PC-9 (cell line): ENCODE measurements at regions not wholly inside any gene's neighbourhood (a gene's known extent, or its start where the extent isn't known, plus 50 kb on each side); places are given as distances from the start of the nearest gene placed in this dataset.

Source experiments
- BruUV-seq: library from RNA; stranded (reverse); fragments of 400-500 nt; replicated peaks from 2 replicates; lab custom pipeline; 2021; lab: Mats Ljungman, UMichigan
- CTCF ChIA-PET: fragments of 300-600 bp; sonication (Branson Sonifier 250); formaldehyde crosslinking; loops from one replicate; lab custom pipeline; 2022; ENCODE audit warnings: antibody characterized with exemption; lab: Charles Lee
- POLR2A ChIA-PET: fragments of 300-600 bp; sonication (Branson Sonifier 250); formaldehyde crosslinking; loops from one replicate; lab custom pipeline; 2022; ENCODE audit warnings: antibody characterized with exemption; ENCODE audit not compliant: unreplicated experiment; lab: Charles Lee
- DNase-seq, 2 experiments: peaks; one replicate each; pipeline versions ENCODE4 v3.0.0 to v3.0.0-alpha.2; 2015 to 2022; ENCODE audit warnings: mixed read lengths in 1 of 2
- H2AFZ ChIP-seq: fragments of 200-600 bp; sonication (generic); 2 replicates; pipeline ENCODE4 v1.8.1; 2017; ENCODE audit warnings: antibody characterized with exemption
- H3F3A ChIP-seq: fragments of 200-600 bp; sonication (generic); 2 replicates; pipeline ENCODE4 v1.8.1; 2017; ENCODE audit warnings: antibody characterized with exemption, mild to moderate bottlenecking, low read depth; ENCODE audit not compliant: insufficient read depth
- H3K27ac ChIP-seq: fragments of 200-600 bp; sonication (generic); 2 replicates; pipeline ENCODE4 v1.6.1; 2016; ENCODE audit warnings: mixed run types
- H3K27me3 ChIP-seq: fragments of 200-600 bp; sonication (generic); 2 replicates; pipeline ENCODE4 v1.6.1; 2016; ENCODE audit warnings: low read depth, mixed run types; ENCODE audit not compliant: insufficient read depth
- H3K36me3 ChIP-seq: fragments of 200-600 bp; sonication (generic); 2 replicates; pipeline ENCODE4 v1.6.1; 2016; ENCODE audit warnings: low read depth, mixed run types
- H3K4me1 ChIP-seq: fragments of 200-600 bp; sonication (generic); replicated peaks from 2 replicates; pipeline ENCODE4 v1.6.1; 2016; ENCODE audit warnings: mixed run types; ENCODE audit not compliant: insufficient read depth
- H3K4me2 ChIP-seq: fragments of 200-600 bp; sonication (generic); 2 replicates; pipeline ENCODE4 v1.6.1; 2017; ENCODE audit warnings: mixed run types
- H3K4me3 ChIP-seq: fragments of 200-600 bp; sonication (generic); 2 replicates; pipeline ENCODE4 v1.6.1; 2016; ENCODE audit warnings: mixed run types
- H3K79me2 ChIP-seq: fragments of 200-600 bp; sonication (generic); 2 replicates; pipeline ENCODE4 v1.6.1; 2017; ENCODE audit warnings: low read depth, mixed run types
- H3K9me2 ChIP-seq: fragments of 200-600 bp; sonication (generic); 2 replicates; pipeline ENCODE4 v1.8.1; 2017; ENCODE audit warnings: mild to moderate bottlenecking; ENCODE audit not compliant: insufficient read depth
- H3K9me3 ChIP-seq: fragments of 200-600 bp; sonication (generic); 2 replicates; pipeline ENCODE4 v1.8.1; 2016; ENCODE audit warnings: low read depth; ENCODE audit not compliant: insufficient read depth
- H4K20me1 ChIP-seq: fragments of 200-600 bp; sonication (generic); 2 replicates; pipeline ENCODE4 v1.8.1; 2017; ENCODE audit not compliant: insufficient read depth
- EZH2 ChIP-seq: fragments of 200-600 bp; sonication (generic); IDR thresholded peaks from 2 replicates; pipeline ENCODE4 v1.8.0; 2017; ENCODE audit warnings: antibody characterized with exemption, low read depth
- intact Hi-C: fragments of 100-400 bp; cut with micrococcal nuclease; formaldehyde crosslinking; loops from one replicate; pipeline ENCODE4 v1.10.0; 2022; ENCODE audit not compliant: unreplicated experiment
- TF ChIP-seq, protein P1 (sequence below): fragments of 200-600 bp; sonication (generic); conservative IDR thresholded peaks from 2 replicates; pipeline ENCODE4 v1.6.1; 2017; ENCODE audit warnings: mixed run types, antibody characterized with exemption, mild to moderate bottlenecking, moderate library complexity

GRCh38 chr5:114207615-114208014 is 154.3 kb upstream of the KCNN2 start:
- H3K4me3 ChIP-seq = no peak overlapping the region
- H3K4me2 ChIP-seq = no peak overlapping the region
- intact Hi-C loops = no loop called here
- POLR2A ChIA-PET = no interaction called here
- H3F3A ChIP-seq = no peaks in the 10 kb centered on the region
- DNase-seq = no peak
- no peak overlapping the region for H3K27ac ChIP-seq
- no peaks in the 10 kb centered on the region for H4K20me1 ChIP-seq
- BruUV-seq = no TSS peak
- H3K4me1 ChIP-seq = no peaks in the 10 kb centered on the region
- H3K9me3 ChIP-seq = no peaks in the 10 kb centered on the region
- no peaks in the 10 kb centered on the region for H3K36me3 ChIP-seq
- H2AFZ ChIP-seq = no peak overlapping the region
- no peaks in the 10 kb centered on the region for H3K9me2 ChIP-seq
- H3K79me2 ChIP-seq = no peaks in the 10 kb centered on the region
- CTCF ChIA-PET = no interaction called here
- TF ChIP-seq EZH2 = no peak
- TF ChIP-seq, protein P1, sequence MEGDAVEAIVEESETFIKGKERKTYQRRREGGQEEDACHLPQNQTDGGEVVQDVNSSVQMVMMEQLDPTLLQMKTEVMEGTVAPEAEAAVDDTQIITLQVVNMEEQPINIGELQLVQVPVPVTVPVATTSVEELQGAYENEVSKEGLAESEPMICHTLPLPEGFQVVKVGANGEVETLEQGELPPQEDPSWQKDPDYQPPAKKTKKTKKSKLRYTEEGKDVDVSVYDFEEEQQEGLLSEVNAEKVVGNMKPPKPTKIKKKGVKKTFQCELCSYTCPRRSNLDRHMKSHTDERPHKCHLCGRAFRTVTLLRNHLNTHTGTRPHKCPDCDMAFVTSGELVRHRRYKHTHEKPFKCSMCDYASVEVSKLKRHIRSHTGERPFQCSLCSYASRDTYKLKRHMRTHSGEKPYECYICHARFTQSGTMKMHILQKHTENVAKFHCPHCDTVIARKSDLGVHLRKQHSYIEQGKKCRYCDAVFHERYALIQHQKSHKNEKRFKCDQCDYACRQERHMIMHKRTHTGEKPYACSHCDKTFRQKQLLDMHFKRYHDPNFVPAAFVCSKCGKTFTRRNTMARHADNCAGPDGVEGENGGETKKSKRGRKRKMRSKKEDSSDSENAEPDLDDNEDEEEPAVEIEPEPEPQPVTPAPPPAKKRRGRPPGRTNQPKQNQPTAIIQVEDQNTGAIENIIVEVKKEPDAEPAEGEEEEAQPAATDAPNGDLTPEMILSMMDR = no peak
- no peaks in the 10 kb centered on the region for H3K27me3 ChIP-seq

- BruUV-seq = no TSS peak
- H3K27me3 ChIP-seq = no peaks in the 10 kb centered on the region
- no peaks in the 10 kb centered on the region for H3K9me3 ChIP-seq
- no peaks in the 10 kb centered on the region for H3F3A ChIP-seq
- H4K20me1 ChIP-seq = no peaks in the 10 kb centered on the region
- H3K27ac ChIP-seq = no peak overlapping the region
- H2AFZ ChIP-seq = no peak overlapping the region
- DNase-seq = no peak
- H3K4me2 ChIP-seq = no peak overlapping the region
- H3K4me3 ChIP-seq = no peak overlapping the region
- H3K36me3 ChIP-seq = no peaks in the 10 kb centered on the region
- no peaks in the 10 kb centered on the region for H3K4me1 ChIP-seq
- no peaks in the 10 kb centered on the region for H3K9me2 ChIP-seq
- CTCF ChIA-PET = no interaction called here
- TF ChIP-seq, protein P1 = no peak
- no peak for TF ChIP-seq EZH2
- intact Hi-C loops = no loop called here
- H3K79me2 ChIP-seq = no peaks in the 10 kb centered on the region
- POLR2A ChIA-PET = no interaction called here
Measured at GRCh38 chr5:114208120-114208519, 153.8 kb upstream of the KCNN2 start.

DNA sequence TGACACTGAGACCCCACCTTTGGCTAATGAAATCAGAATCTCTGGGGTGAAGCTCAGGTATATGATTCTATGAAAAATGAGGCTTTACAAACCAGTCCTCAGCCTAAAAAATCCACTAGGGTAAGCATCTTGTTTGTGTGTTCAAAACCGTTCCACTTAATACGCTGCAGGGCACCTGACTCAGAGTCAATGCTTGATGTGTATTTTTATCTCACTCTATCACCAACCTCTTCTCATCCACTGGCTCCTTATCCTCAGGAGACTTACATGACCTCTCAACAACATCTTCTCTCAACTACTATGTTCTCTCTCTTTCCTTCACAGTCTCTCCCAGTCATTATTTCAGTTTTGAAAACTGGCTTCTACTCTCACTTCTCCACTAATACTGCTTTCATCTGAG is 153.3 kb upstream of the KCNN2 start:
- BruUV-seq = no TSS peak
- Histone ChIP-seq H2AFZ (no peak overlapping the region), H3K4me3 (no peak overlapping the region), H3F3A (no peaks in the 10 kb centered on the region), H4K20me1 (no peaks in the 10 kb centered on the region), H3K9me2 (no peaks in the 10 kb centered on the region), H3K36me3 (no peaks in the 10 kb centered on the region), H3K4me2 (no peak overlapping the region), H3K9me3 (no peaks in the 10 kb centered on the region), H3K27ac (no peak overlapping the region), H3K4me1 (no peaks in the 10 kb centered on the region), H3K27me3 (no peaks in the 10 kb centered on the region), H3K79me2 (no peaks in the 10 kb centered on the region)
- CTCF ChIA-PET = no interaction called here
- intact Hi-C loops = no loop called here
- POLR2A ChIA-PET = no interaction called here
- no peak for TF ChIP-seq EZH2
- TF ChIP-seq, protein P1 = no peak
- DNase-seq = no peak
